Psoas muscle (tissue), 7 donors: ENCODE measurements at regions not wholly inside any gene's neighbourhood (a gene's known extent, or its start where the extent isn't known, plus 50 kb on each side); places are given as distances from the start of the nearest gene placed in this dataset.
"Not testable (repeated sequence)": the region's sequence is repeated elsewhere in the genome, so short reads cannot be mapped to it uniquely, and the experiment has no call there.

Source experiments
- ATAC-seq, 4 donors: fragments of 200-7000 bp; cut with Tn5 transposase; one replicate each; pipeline ENCODE4 v1.9.1; 2020; ENCODE audit warnings: moderate library complexity in 3 of 4, mild to moderate bottlenecking in 2 of 4
- DNase-seq, 2 donors: peaks; one replicate each; pipeline ENCODE4 v3.0.0-alpha.2; 2020
- H3K27ac ChIP-seq: fragments of 200-600 bp; one replicate; pipeline ENCODE4 v1.8.0; 2022
- H3K27me3 ChIP-seq, 3 donors: fragments of 200-600 bp in 1 of 3; one replicate each; pipeline versions ENCODE4 v1.6.1 to v1.8.0; 2013 to 2022; ENCODE audit warnings: low read length in 2 of 3, mild to moderate bottlenecking in 2 of 3, moderate library complexity in 1 of 3; ENCODE audit not compliant: insufficient read depth in 3 of 3
- H3K36me3 ChIP-seq, 2 donors: fragments of 200-600 bp in 1 of 2; one replicate each; pipeline versions ENCODE4 v1.6.1 to v1.8.0; 2013 to 2022; ENCODE audit warnings: low read depth in 1 of 2, mild to moderate bottlenecking in 1 of 2, moderate library complexity in 1 of 2; ENCODE audit not compliant: insufficient read depth in 1 of 2
- H3K4me1 ChIP-seq: fragments of 200-600 bp; one replicate; pipeline ENCODE4 v1.8.0; 2022
- H3K4me3 ChIP-seq: fragments of 200-600 bp; one replicate; pipeline ENCODE4 v1.8.0; 2022; ENCODE audit warnings: mild to moderate bottlenecking
- H3K9me3 ChIP-seq: fragments of 200-600 bp; one replicate; pipeline ENCODE4 v1.8.0; 2022
- CTCF ChIP-seq: fragments of 200-600 bp; IDR thresholded peaks from one replicate; pipeline ENCODE4 v1.8.0; 2022; ENCODE audit warnings: antibody characterized with exemption
- WGBS, 3 donors: extraction: QIAGEN DNeasy Blood & Tissue Kit; methylation state at CpG; one replicate each; pipeline versions ENCODE4 v1.1.6 to v1.1.7; 2013; 5-methylcytosine and 5-hydroxymethylcytosine counted together
- intact Hi-C, 2 donors: fragments of 100-400 bp; cut with DNase I; formaldehyde crosslinking; loops; one replicate each; pipeline versions ENCODE4 v1.11.0 to v1.14.2; 2022
- donor health status: healthy with polysubstance abuse.
- donor health status: DM: no; HTN: no; CAD: no; lungs with moderate emphysema.
- donor health status: Bipolar disorder and iron deficiency.
- donor health status: healthy.
- donor health status: DM: yes; HTN: yes; CAD: no.
- donor health status: DM: no; HTN: no; CAD: no.
- donor health status: DM: yes; HTN: yes; CAD: no.

GRCh38 chr10:9147475-9147874 is 1093.0 kb downstream of the GATA3 start:
- Histone ChIP-seq H3K4me3 (no peak overlapping the region), H3K4me1 (no peaks in the 10 kb centered on the region), H3K27me3 (no peaks in the 10 kb centered on the region), H3K36me3 (no peaks in the 10 kb centered on the region), H3K9me3 (no peaks in the 10 kb centered on the region), H3K27ac (no peak overlapping the region)
- ATAC-seq (no peak), DNase-seq (no peak)
- 51 to 62% (median 53%) methylated on average over 6 of the region's 6 CpGs for WGBS, 3 donors
- TF ChIP-seq CTCF = no peak
- intact Hi-C loops = no loop called here

- intact Hi-C loops = no loop called here
- H3K9me3 ChIP-seq = no peaks in the 10 kb centered on the region
- no peak for ATAC-seq
- no peak overlapping the region for H3K4me3 ChIP-seq
- no peak overlapping the region for H3K27ac ChIP-seq
- no peaks in the 10 kb centered on the region for H3K27me3 ChIP-seq
- TF ChIP-seq CTCF = no peak
- H3K4me1 ChIP-seq = no peaks in the 10 kb centered on the region
- no peak for DNase-seq
- no peaks in the 10 kb centered on the region for H3K36me3 ChIP-seq
Measured at GRCh38 chr10:9149134-9149533, 1094.6 kb downstream of the GATA3 start.

GRCh38 chr10:9153057-9153456 is 1098.6 kb downstream of the GATA3 start:
- H3K4me1 ChIP-seq, H3K9me3 ChIP-seq, intact Hi-C loops, H3K36me3 ChIP-seq, DNase-seq, ATAC-seq, H3K27me3 ChIP-seq, H3K4me3 ChIP-seq, H3K27ac ChIP-seq: not testable (repeated sequence)
- 74 to 93% (median 80%) methylated on average over 1 of the region's 1 CpG for WGBS, 3 donors

- 27 to 38% (median 36%) methylated on average over 3 of the region's 3 CpGs for WGBS, 3 donors
- Histone ChIP-seq H3K27ac (no peak overlapping the region), H3K27me3 (peaks cover 0 to 2% (median 0%) of the 10 kb centered on the region in 3 donors), H3K36me3 (no peaks in the 10 kb centered on the region), H3K4me3 (no peak overlapping the region), H3K9me3 (no peaks in the 10 kb centered on the region), H3K4me1 (no peaks in the 10 kb centered on the region)
- ATAC-seq (no peak), DNase-seq (no peak)
- intact Hi-C loops = no loop called here
- TF ChIP-seq CTCF = no peak
Measured at GRCh38 chr10:9157656-9158055, 1103.2 kb downstream of the GATA3 start.

- Histone ChIP-seq H3K27ac (no peak overlapping the region), H3K36me3 (no peaks in the 10 kb centered on the region), H3K9me3 (no peaks in the 10 kb centered on the region), H3K27me3 (peaks cover 0 to 2% (median 0%) of the 10 kb centered on the region in 3 donors), H3K4me1 (no peaks in the 10 kb centered on the region), H3K4me3 (no peak overlapping the region)
- intact Hi-C loops = no loop called here
- DNase-seq (no peak), ATAC-seq (no peak)
- no peak for TF ChIP-seq CTCF
- 65 to 71% (median 65%) methylated on average over 3 of the region's 3 CpGs for WGBS, 3 donors
Measured at GRCh38 chr10:9158675-9159074, 1104.2 kb downstream of the GATA3 start.
